ENCODE measurements at regions not wholly inside any gene's neighbourhood (a gene's known extent, or its start where the extent isn't known, plus 50 kb on each side); places are given as distances from the start of the nearest gene placed in this dataset.

DNA sequence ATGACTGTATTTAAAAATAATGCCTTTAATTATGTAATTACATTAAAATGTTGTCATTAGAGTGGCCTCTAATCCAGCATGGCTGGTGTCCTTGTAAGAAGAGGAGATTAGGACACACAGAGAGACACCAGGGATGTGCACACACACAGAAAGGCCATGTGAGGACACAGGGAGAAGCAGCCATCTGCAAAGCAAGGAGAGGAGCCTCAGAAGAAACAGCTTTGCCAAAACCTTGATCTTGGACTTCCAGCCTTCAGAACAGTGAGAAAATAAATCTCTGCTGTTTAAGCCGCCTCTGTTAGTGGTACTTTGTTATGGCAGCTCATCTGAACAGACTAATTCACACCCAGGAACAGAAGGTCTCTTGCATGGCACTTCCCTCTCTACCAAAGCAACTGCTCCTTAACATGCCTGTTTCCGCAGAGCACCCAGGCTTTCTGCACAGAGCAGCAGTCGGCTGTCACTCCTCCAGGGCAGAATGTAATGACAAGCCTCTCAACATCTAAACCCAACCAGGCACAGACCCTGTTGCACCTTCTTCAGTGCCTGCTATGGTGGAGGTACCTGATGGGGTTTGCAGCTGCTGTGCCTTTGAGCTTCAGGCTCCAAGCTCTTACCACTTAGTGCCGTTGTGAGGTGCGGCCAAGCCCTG, 377.7 kb downstream of the TDRD15 start:
- TF ChIP-seq CTCF (IDR thresholded peaks at IDR 0.05; ENCODE audit: control insufficient read depth, extremely low read depth, insufficient read depth): no peak
- no peak for DNase-seq (ENCODE audit: low read depth)
- no peak overlapping the region for H3K4me3 ChIP-seq (ENCODE audit: low read depth, low read length)

- DNase-seq (ENCODE audit: low read depth): no peak
- no peak for TF ChIP-seq CTCF (IDR thresholded peaks at IDR 0.05; ENCODE audit: control insufficient read depth, extremely low read depth, insufficient read depth)
- no peak overlapping the region for H3K4me3 ChIP-seq (ENCODE audit: low read depth, low read length)
Observed at GRCh38 chr2:21515903-21516302, 392.1 kb downstream of the TDRD15 start.

DNA sequence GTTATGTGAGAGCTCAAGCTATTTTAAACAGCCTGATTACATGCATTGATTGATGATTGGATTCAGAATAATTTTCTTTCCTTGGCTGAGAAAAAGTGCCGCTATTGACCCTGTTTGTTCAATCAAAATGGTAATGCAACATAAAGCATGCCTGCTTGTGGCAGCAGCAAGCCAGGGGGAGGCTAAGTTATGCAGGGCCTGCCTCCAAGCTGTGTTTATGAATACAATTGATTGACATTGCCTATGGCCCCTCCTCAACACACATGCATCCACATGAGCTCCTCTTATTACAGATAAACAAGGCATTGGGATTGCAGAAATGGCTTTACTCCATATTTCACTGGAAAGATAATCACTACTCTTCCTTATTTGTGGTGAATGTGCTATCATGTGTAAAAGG, 395.6 kb downstream of the TDRD15 start:
- TF ChIP-seq CTCF (IDR thresholded peaks at IDR 0.05; ENCODE audit: control insufficient read depth, extremely low read depth, insufficient read depth): no peak
- no peak for DNase-seq (ENCODE audit: low read depth)
- H3K4me3 ChIP-seq (ENCODE audit: low read depth, low read length): no peak overlapping the region

- no peak for TF ChIP-seq CTCF (IDR thresholded peaks at IDR 0.05; ENCODE audit: control insufficient read depth, extremely low read depth, insufficient read depth)
- no peak overlapping the region for H3K4me3 ChIP-seq (ENCODE audit: low read depth, low read length)
- no peak for DNase-seq (ENCODE audit: low read depth)
Observed at GRCh38 chr2:21519821-21520220, 396.1 kb downstream of the TDRD15 start.

- DNase-seq (ENCODE audit: low read depth): no peak
- no peak for TF ChIP-seq CTCF (IDR thresholded peaks at IDR 0.05; ENCODE audit: control insufficient read depth, extremely low read depth, insufficient read depth)
- H3K4me3 ChIP-seq (ENCODE audit: low read depth, low read length): no peak overlapping the region
Observed at GRCh38 chr2:21535826-21536225, 412.1 kb downstream of the TDRD15 start.

DNA sequence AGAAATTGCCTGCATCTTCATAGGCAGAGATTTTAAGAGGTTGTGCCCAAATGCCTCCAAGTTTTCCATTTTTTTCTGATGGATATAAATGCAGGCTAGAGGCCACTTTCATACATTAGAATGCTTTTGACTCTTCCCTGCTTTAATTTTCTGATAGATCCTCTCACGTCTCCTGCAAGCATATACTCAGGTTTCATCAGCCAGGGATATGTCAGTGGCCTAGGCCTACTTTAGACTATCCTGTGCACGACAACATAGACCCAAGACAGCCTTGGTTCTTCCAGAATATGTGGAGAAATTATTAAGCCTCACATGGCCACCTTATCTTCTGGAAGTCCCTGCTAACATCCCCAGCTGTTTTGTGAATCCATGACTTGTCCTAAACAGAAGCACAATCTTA, 415.9 kb downstream of the TDRD15 start:
- no peak for TF ChIP-seq CTCF (IDR thresholded peaks at IDR 0.05; ENCODE audit: control insufficient read depth, extremely low read depth, insufficient read depth)
- no peak overlapping the region for H3K4me3 ChIP-seq (ENCODE audit: low read depth, low read length)
- no peak for DNase-seq (ENCODE audit: low read depth)

DNA sequence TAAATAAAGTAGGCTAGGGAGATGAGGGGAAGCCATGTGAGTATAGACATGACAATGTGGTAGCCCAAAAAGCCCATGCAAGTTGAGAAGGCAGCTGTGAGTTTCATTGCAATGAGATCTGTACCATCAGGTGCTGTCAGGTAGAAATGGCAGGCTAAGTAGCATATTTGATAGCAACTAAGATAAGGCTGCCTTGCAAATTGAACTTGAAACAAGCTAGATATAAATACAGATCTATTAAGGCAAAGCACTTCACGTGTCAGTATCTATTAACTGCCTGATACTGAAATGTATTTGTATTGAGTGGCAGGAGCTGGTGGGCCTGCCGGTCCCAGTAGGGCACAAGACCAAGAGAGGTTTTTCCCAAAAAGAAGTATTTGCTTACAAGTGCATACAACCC, 419.9 kb downstream of the TDRD15 start:
- DNase-seq (ENCODE audit: low read depth): no peak
- H3K4me3 ChIP-seq (ENCODE audit: low read depth, low read length): no peak overlapping the region
- TF ChIP-seq CTCF (IDR thresholded peaks at IDR 0.05; ENCODE audit: control insufficient read depth, extremely low read depth, insufficient read depth): no peak

Measured in LNCaP clone FGC (cell line).